CD4-positive, alpha-beta T cell treated with Interleukin-1 beta for 1 hour (primary cell): ENCODE measurements at regions not wholly inside any gene's neighbourhood (a gene's known extent, or its start where the extent isn't known, plus 50 kb on each side); places are given as distances from the start of the nearest gene placed in this dataset.
"Not testable (repeated sequence)": the region's sequence is repeated elsewhere in the genome, so short reads cannot be mapped to it uniquely, and the experiment has no call there.

Experiments used
- DNase-seq, 2 donors: peaks; one replicate each; pipeline ENCODE4 v3.0.0-alpha.2; 2020 to 2022

GRCh38 chr13:65264066-65264465 lies 1966.1 kb downstream of the PCDH9 start:
- DNase-seq, result no peak

- DNase-seq, result no peak
Observed at GRCh38 chr13:65260946-65261891, 1968.9 kb downstream of the PCDH9 start.

- DNase-seq, result no peak
Observed at GRCh38 chr13:65240773-65241172, 1989.4 kb downstream of the PCDH9 start.

- no peak for DNase-seq
Observed at GRCh38 chr13:65236841-65237418, 1993.2 kb downstream of the PCDH9 start.

GRCh38 chr13:65217471-65217995 lies 2012.6 kb downstream of the PCDH9 start:
- no peak for DNase-seq

GRCh38 chr13:65202845-65203244 lies 2027.3 kb downstream of the PCDH9 start:
- not testable (repeated sequence) for DNase-seq

- no peak for DNase-seq
Observed at GRCh38 chr13:65188721-65189120, 2041.4 kb downstream of the PCDH9 start.

- no peak for DNase-seq
Observed at GRCh38 chr13:65168026-65168425, 2062.1 kb downstream of the PCDH9 start.

DNA sequence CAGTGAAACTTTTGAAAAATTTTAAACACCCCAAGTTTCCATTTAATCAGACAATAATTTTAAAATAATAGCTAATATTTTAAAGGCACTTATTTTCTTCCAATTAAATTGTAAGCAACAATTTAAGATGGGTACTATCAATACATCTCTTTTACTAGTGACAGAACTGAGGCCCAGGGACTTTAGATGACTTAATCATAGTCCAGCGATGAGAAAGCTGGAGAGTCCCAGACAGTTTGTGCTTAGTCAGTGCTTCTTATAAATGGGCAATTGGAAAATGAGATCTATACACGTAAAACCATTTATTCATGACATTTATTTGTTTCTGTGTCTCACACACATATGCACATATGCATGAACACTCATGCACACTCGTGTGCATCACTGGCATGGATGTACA lies 2063.5 kb downstream of the PCDH9 start:
- no peak for DNase-seq

DNA sequence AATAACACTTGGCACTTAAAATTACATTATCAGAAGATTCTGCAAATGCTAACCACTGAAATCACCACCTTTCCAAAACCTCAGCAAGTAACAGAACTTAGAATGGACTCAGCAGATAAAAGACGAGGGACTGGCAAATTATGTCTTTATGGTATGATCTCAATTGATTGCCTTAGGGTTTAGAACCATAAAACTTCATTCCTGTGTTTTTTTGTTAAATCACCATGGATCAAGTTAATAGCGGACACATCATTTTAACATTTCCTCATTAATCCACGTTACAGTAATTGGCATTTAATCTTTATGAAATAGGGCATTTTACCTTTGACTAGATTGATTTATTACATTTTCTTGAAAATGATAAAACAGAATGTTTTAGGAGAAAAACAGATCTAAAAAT lies 2070.3 kb downstream of the PCDH9 start:
- no peak for DNase-seq

DNA sequence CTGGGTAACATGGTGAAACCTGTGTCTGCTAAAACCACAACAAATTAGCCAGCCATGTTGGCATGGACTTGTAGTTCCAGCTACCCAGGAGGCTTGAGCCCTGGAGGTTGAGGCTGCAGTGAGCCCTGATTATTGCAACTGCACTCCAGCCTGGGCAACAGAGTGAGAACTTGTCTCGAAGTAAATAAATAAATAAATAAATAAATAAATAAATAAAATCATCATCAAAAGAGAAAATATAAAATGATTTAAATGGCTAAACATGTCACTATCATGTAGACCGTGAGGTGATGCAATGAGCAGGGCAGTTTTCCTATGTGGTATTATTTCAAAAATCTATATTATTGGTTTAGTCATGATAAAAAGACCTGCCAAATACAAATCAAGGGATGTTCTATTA lies 2074.3 kb downstream of the PCDH9 start:
- DNase-seq, result no peak

GRCh38 chr13:65154661-65155447 lies 2075.3 kb downstream of the PCDH9 start:
- no peak for DNase-seq

GRCh38 chr13:65149687-65150086 lies 2080.4 kb downstream of the PCDH9 start:
- DNase-seq, result no peak

- DNase-seq, result no peak
Observed at GRCh38 chr13:65143920-65144319, 2086.2 kb downstream of the PCDH9 start.

- no peak for DNase-seq
Observed at GRCh38 chr13:65133094-65133493, 2097.0 kb downstream of the PCDH9 start.

DNA sequence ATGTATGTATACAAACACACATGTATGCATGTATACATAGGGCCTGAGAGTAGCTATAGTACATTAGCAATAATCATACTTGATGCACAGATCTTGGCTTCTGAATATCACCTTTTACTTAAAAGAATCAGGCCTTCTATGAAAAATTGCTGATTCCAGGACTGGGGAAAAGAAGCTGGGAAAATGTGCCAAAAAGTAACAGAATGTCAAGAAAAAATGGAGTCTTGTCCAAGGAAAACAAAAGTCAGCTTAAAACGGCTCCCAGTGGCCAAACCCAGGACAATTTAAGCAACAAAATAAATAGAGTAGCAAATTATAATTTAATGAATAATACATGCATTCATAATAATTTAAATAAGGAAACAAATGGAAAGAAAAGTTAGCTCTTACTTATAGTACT lies 2104.9 kb downstream of the PCDH9 start:
- no peak for DNase-seq

GRCh38 chr13:65112531-65112941 lies 2117.6 kb downstream of the PCDH9 start:
- no peak for DNase-seq

DNA sequence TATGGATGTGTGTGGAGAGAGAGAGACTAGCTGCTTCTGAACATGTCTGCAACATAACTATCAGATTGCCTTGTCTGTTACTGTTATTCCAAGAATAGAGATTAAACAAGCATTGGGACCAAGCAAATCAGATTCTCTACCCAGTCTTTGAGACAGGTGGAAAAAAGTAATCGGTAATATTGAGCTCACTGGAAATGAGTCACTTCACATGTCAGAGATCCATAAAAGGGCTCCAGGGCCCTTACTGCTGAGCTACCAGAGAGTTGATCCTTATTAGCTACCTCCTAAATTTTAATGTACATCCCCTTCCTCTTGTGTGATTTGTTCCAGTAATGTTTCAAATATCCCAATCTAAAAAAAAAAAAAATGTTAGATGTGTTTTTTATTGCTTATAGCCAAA lies 2118.0 kb downstream of the PCDH9 start:
- no peak for DNase-seq

- no peak for DNase-seq
Observed at GRCh38 chr13:65111223-65111622, 2118.9 kb downstream of the PCDH9 start.

GRCh38 chr13:65104436-65104835 lies 2125.7 kb downstream of the PCDH9 start:
- DNase-seq, result not testable (repeated sequence)

GRCh38 chr13:65103351-65103750 lies 2126.8 kb downstream of the PCDH9 start:
- DNase-seq, result no peak

DNA sequence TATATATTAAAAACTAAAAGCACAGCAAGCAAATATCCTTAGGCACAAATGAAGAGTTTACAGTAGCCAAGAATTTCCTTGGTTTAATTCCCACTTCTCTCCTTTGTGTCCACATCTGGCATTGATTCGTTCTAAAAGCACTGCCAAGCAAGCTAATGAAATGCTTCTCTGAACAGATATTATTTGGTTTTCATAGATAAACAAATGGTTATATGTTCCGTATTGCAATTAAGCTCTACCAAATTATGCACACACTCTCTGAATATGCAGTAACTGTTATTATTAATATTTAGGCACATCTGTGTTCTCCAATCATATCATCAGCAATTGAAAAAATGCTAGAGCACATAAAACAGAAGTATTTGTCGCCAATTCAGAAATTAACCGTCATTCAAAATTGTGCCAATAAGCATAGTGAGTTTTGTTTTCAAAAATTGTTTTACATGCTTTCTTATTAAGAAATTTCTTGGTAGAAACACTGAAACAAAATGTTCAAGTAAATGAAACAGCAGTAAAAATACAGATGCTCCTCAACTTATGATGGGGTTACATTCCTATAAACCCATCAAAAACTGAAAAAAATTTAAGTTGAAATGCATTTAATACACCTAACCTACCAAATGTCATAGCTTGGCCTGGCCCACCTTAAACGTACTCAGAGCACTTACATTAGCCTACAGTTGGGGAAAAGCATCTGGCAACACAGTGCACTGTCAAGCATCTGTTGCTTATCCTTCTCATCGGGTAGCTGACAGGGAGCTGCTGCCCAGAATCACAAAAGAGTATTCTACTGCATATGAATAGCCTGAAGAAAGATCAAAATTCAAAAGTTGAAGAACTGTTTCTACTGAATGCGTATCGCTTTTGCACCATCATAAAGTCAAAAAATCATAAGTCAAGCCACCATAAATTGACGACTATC lies 2134.7 kb downstream of the PCDH9 start:
- DNase-seq, result no peak
